Upper lobe of right lung (tissue), 1 donor: ENCODE measurements at regions not wholly inside any gene's neighbourhood (a gene's known extent, or its start where the extent isn't known, plus 50 kb on each side); places are given as distances from the start of the nearest gene placed in this dataset.

Experiments used
- ATAC-seq: fragments of 200-7000 bp; cut with Tn5 transposase; one replicate; pipeline ENCODE4 v1.9.1; 2020; ENCODE audit warnings: mild to moderate bottlenecking, moderate library complexity
- DNase-seq: peaks from one replicate; pipeline ENCODE4 v3.0.0-alpha.2; 2020
- H3K27ac ChIP-seq: fragments of 200-600 bp; one replicate; pipeline ENCODE4 v1.8.0; 2022
- H3K27me3 ChIP-seq: fragments of 200-600 bp; one replicate; pipeline ENCODE4 v1.8.0; 2022; ENCODE audit warnings: mild to moderate bottlenecking
- H3K36me3 ChIP-seq: fragments of 200-600 bp; one replicate; pipeline ENCODE4 v1.8.0; 2022
- H3K4me1 ChIP-seq: fragments of 200-600 bp; one replicate; pipeline ENCODE4 v1.8.0; 2022
- H3K4me3 ChIP-seq: fragments of 200-600 bp; one replicate; pipeline ENCODE4 v1.8.0; 2022; ENCODE audit warnings: mild to moderate bottlenecking
- H3K9me3 ChIP-seq: fragments of 200-600 bp; one replicate; pipeline ENCODE4 v1.8.0; 2022
- CTCF ChIP-seq: fragments of 200-600 bp; IDR thresholded peaks from one replicate; pipeline ENCODE4 v1.8.0; 2022; ENCODE audit warnings: antibody characterized with exemption
- intact Hi-C: fragments of 100-400 bp; cut with DNase I; formaldehyde crosslinking; loops from one replicate; pipeline ENCODE4 v1.11.0; 2022
- donor health status: DM: no; HTN: yes; CAD: no; lungs with severe emphysema.

GRCh38 chr5:157933005-157933404, 74.1 kb upstream of the CLINT1 start:
- H3K4me3 ChIP-seq: no peak overlapping the region
- TF ChIP-seq CTCF: no peak
- H3K9me3 ChIP-seq: peaks cover 5% of the 10 kb centered on the region
- H3K4me1 ChIP-seq: no peaks in the 10 kb centered on the region
- H3K27ac ChIP-seq: no peak overlapping the region
- H3K36me3 ChIP-seq: no peaks in the 10 kb centered on the region
- intact Hi-C loops: no loop called here
- ATAC-seq (no peak), DNase-seq (no peak)
- no peaks in the 10 kb centered on the region for H3K27me3 ChIP-seq

- Histone ChIP-seq H3K4me3 (no peak overlapping the region), H3K27ac (no peak overlapping the region), H3K4me1 (no peaks in the 10 kb centered on the region), H3K9me3 (peaks cover 5% of the 10 kb centered on the region), H3K36me3 (no peaks in the 10 kb centered on the region), H3K27me3 (no peaks in the 10 kb centered on the region)
- intact Hi-C loops: no loop called here
- no peak for ATAC-seq
- TF ChIP-seq CTCF: no peak
- no peak for DNase-seq
These were observed 71.8 kb upstream of the CLINT1 start for GRCh38 chr5:157930710-157931109.

GRCh38 chr5:157926977-157927376, 68.0 kb upstream of the CLINT1 start:
- TF ChIP-seq CTCF: no peak
- Histone ChIP-seq H3K4me1 (no peaks in the 10 kb centered on the region), H3K27ac (no peak overlapping the region), H3K36me3 (no peaks in the 10 kb centered on the region), H3K27me3 (no peaks in the 10 kb centered on the region), H3K9me3 (no peaks in the 10 kb centered on the region), H3K4me3 (no peak overlapping the region)
- no peak for ATAC-seq
- intact Hi-C loops: no loop called here
- no peak for DNase-seq

GRCh38 chr5:157925786-157926671, 67.1 kb upstream of the CLINT1 start:
- H3K36me3 ChIP-seq: no peaks in the 10 kb centered on the region
- no peaks in the 10 kb centered on the region for H3K4me1 ChIP-seq
- no peaks in the 10 kb centered on the region for H3K27me3 ChIP-seq
- no peak for DNase-seq
- TF ChIP-seq CTCF: no peak
- H3K4me3 ChIP-seq: no peak overlapping the region
- intact Hi-C loops: no loop called here
- ATAC-seq: no peak
- H3K9me3 ChIP-seq: no peaks in the 10 kb centered on the region
- H3K27ac ChIP-seq: no peak overlapping the region

- intact Hi-C loops: no loop called here
- no peak for TF ChIP-seq CTCF
- Histone ChIP-seq H3K27me3 (no peaks in the 10 kb centered on the region), H3K4me1 (peaks cover 2% of the 10 kb centered on the region), H3K36me3 (no peaks in the 10 kb centered on the region), H3K27ac (peak overlapping the region; percentile 44), H3K4me3 (no peak overlapping the region), H3K9me3 (no peaks in the 10 kb centered on the region)
- ATAC-seq (peak; percentile 95), DNase-seq (no peak)
These were observed 66.2 kb upstream of the CLINT1 start for GRCh38 chr5:157924931-157925729.
